ENCODE measurements at regions not wholly inside any gene's neighbourhood (a gene's known extent, or its start where the extent isn't known, plus 50 kb on each side); places are given as distances from the start of the nearest gene placed in this dataset.

- no peak for TF ChIP-seq CTCF (conservative IDR thresholded peaks at IDR 0.05; ENCODE audit: low read depth, low read length)
- no peak for DNase-seq (ENCODE audit: low read depth)
- H3K4me3 ChIP-seq (ENCODE audit: low read depth, low read length) = no peak overlapping the region
Observed at GRCh38 chrX:9253211-9253610, 211.6 kb upstream of the TBL1X start.

GRCh38 chrX:9257718-9258420, 207.0 kb upstream of the TBL1X start:
- no peak for DNase-seq (ENCODE audit: low read depth)

GRCh38 chrX:9258421-9259104, 206.3 kb upstream of the TBL1X start:
- no peak overlapping the region for H3K4me3 ChIP-seq (ENCODE audit: low read depth, low read length)
- no peak for TF ChIP-seq CTCF (conservative IDR thresholded peaks at IDR 0.05; ENCODE audit: low read depth, low read length)
- no peak for DNase-seq (ENCODE audit: low read depth)

More at GRCh38 chrX:9257718-9258420, 207.0 kb upstream of the TBL1X start:
- H3K4me3 ChIP-seq (ENCODE audit: low read depth, low read length) = no peak overlapping the region
- TF ChIP-seq CTCF (conservative IDR thresholded peaks at IDR 0.05; ENCODE audit: low read depth, low read length) = no peak

- no peak overlapping the region for H3K4me3 ChIP-seq (ENCODE audit: low read depth, low read length)
- no peak for TF ChIP-seq CTCF (conservative IDR thresholded peaks at IDR 0.05; ENCODE audit: low read depth, low read length)
- DNase-seq (ENCODE audit: low read depth) = no peak
Observed at GRCh38 chrX:9260603-9261002, 204.3 kb upstream of the TBL1X start.

GRCh38 chrX:9267415-9267814, 197.4 kb upstream of the TBL1X start:
- TF ChIP-seq CTCF (conservative IDR thresholded peaks at IDR 0.05; ENCODE audit: low read depth, low read length) = no peak
- H3K4me3 ChIP-seq (ENCODE audit: low read depth, low read length) = no peak overlapping the region
- DNase-seq (ENCODE audit: low read depth) = peak; percentile 32

- no peak for TF ChIP-seq CTCF (conservative IDR thresholded peaks at IDR 0.05; ENCODE audit: low read depth, low read length)
- DNase-seq (ENCODE audit: low read depth) = no peak
Observed at GRCh38 chrX:9269134-9269533, 195.7 kb upstream of the TBL1X start.

More at GRCh38 chrX:9269134-9269533, 195.7 kb upstream of the TBL1X start:
- no peak overlapping the region for H3K4me3 ChIP-seq (ENCODE audit: low read depth, low read length)

Data from choroid plexus epithelial cell (primary cell).